Limb (tissue), 2 donors: ENCODE measurements at regions not wholly inside any gene's neighbourhood (a gene's known extent, or its start where the extent isn't known, plus 50 kb on each side); places are given as distances from the start of the nearest gene placed in this dataset.
A peak's percentile ranks its signal among the peaks of the same experiment; 100 is the strongest.
"Not testable (repeated sequence)": the region's sequence is repeated elsewhere in the genome, so short reads cannot be mapped to it uniquely, and the experiment has no call there.

Experiments used
- DNase-seq, 2 donors: peaks; one replicate each; pipeline ENCODE4 v3.0.0-alpha.2; 2016; ENCODE audit errors: extremely low spot score in 2 of 2

DNA sequence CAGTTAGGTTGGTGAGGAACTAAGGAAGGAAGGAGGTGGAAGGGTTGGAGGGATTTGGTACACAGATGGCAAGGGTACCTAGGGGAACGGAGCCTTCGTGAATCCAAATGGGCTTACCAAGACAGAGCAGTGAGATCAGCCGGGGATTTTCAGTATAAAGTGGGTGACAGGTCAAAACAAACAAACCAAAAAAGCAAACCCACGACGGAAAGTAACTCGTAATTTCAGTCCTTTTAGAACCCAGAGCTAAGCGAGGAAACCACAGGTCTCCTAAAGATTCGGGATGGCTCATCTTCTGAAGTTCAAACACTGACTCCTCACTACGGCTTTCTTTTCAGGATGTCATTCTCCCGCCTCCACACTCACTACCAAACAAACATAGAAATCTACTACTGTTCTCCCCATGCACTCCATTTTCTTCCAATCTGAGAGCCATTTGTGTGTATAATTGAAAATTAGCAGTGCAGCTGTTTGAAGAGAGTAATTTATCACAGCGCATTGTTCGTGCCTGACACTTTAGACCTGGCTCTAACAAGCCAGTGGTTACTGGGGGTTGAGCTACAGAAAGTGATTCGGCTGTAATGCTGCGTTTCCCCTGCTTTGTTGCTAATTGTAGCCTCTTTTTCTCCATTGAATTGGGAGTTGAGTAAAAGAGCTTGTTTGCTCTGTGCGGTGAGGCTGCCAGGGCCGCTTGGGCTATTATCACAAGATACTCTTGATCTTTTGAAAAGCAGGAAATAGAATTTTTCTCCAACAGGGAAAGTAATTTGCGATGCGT, 64.7 kb upstream of the CCDC39 start:
- DNase-seq: peak in 1 of 2 donors; percentile 24

- no peak for DNase-seq
These were observed 68.6 kb upstream of the CCDC39 start for GRCh38 chr3:180747805-180748361.

GRCh38 chr3:180749322-180749721, 70.0 kb upstream of the CCDC39 start:
- DNase-seq: no peak

GRCh38 chr3:180749796-180750195, 70.5 kb upstream of the CCDC39 start:
- no peak for DNase-seq

DNA sequence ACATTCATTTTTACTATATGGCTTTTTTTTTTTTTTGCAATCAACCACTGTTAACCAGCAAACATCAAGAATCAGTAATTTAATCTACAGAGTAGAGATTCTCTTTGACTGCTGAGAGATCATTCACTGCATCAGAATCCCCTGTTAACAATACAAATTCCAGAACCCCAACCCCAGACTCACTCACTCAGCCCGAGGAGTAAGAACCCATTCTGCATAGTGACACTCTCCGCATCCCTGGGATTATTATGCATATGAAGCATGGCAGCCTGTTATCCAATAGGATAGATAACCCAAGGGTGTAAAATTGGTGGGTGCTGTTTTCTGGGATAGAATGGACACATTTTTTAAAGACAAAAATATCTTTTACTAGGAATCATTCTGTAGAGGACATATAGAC, 76.3 kb upstream of the CCDC39 start:
- no peak for DNase-seq

GRCh38 chr3:180762866-180763265, 83.6 kb upstream of the CCDC39 start:
- DNase-seq: no peak

DNA sequence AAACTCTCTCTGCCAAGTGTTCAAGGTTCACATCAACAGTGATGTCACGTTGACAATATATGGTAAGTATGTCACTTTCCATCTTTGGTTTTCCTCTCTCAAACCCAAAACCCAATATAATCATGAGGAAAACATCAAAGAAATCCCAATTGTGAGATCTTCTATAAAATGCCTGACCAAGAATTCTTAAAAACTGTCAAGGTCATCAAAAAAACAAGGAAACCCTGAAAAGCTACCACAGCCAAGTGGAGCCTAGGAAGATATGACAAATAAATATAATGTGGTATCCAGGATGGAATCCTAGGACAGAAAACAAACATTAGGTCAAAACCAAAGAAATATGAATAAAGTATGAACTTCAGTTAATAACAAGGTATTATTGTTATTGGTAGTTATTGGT, 85.2 kb upstream of the CCDC39 start:
- DNase-seq: no peak

DNA sequence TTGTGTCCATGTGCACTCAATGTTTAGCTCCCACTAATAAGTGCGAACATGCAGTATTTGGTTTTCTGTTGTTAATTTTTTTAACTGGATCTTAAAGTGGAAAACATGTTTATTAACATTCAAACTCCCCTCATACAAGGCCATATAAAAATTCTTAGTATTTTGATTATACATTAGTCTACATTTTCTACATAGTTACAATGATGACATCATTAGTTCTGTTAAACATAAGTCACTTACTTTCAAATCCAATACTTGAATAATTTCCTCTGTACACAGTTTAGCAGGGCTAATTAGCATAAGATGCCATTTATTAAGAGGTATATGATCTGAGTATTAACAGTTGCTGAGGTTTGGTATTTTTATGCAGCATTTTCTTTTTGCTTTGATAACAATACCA, 91.3 kb upstream of the CCDC39 start:
- no peak for DNase-seq

GRCh38 chr3:180776433-180776832, 97.1 kb upstream of the CCDC39 start:
- DNase-seq: no peak

- no peak for DNase-seq
These were observed 103.1 kb upstream of the CCDC39 start for GRCh38 chr3:180782195-180782984.

- not testable (repeated sequence) for DNase-seq
These were observed 106.9 kb upstream of the CCDC39 start for GRCh38 chr3:180786227-180786626.

- no peak for DNase-seq
These were observed 110.5 kb upstream of the CCDC39 start for GRCh38 chr3:180789774-180790173.

- no peak for DNase-seq
These were observed 114.3 kb upstream of the FXR1 start for GRCh38 chr3:180798197-180798596.

GRCh38 chr3:180802837-180803236, 109.6 kb upstream of the FXR1 start:
- DNase-seq: peak in 1 of 2 donors; percentile 49

DNA sequence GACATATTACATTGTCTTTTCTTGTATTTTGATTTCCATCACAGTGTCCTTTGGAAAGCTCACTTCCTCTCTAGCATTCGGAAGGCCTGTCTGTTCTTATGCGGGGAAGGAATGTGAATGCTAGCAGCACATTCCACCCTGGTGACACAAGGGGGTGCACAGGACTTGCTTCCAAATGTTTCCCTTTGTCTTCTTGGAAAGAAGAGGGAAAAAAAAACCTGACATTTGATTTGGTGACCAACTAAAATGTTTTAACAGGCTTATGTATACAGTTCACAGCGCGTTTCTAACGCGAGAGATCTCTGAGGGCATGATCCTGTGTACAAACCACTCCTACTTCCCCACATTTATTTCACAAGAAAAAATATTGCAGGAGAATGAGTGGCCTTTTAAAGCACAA, 107.6 kb upstream of the FXR1 start:
- peak; percentile 43 to 47 for DNase-seq

GRCh38 chr3:180808823-180809575, 103.5 kb upstream of the FXR1 start:
- DNase-seq: no peak

GRCh38 chr3:180820400-180820799, 92.1 kb upstream of the FXR1 start:
- no peak for DNase-seq

GRCh38 chr3:180825964-180826363, 86.5 kb upstream of the FXR1 start:
- no peak for DNase-seq

- DNase-seq: no peak
These were observed 85.3 kb upstream of the FXR1 start for GRCh38 chr3:180827171-180827570.

- peak in 1 of 2 donors; percentile 24 for DNase-seq
These were observed 84.3 kb upstream of the FXR1 start for GRCh38 chr3:180828001-180828720.
